ENCODE measurements at regions not wholly inside any gene's neighbourhood (a gene's known extent, or its start where the extent isn't known, plus 50 kb on each side); places are given as distances from the start of the nearest gene placed in this dataset.

DNA sequence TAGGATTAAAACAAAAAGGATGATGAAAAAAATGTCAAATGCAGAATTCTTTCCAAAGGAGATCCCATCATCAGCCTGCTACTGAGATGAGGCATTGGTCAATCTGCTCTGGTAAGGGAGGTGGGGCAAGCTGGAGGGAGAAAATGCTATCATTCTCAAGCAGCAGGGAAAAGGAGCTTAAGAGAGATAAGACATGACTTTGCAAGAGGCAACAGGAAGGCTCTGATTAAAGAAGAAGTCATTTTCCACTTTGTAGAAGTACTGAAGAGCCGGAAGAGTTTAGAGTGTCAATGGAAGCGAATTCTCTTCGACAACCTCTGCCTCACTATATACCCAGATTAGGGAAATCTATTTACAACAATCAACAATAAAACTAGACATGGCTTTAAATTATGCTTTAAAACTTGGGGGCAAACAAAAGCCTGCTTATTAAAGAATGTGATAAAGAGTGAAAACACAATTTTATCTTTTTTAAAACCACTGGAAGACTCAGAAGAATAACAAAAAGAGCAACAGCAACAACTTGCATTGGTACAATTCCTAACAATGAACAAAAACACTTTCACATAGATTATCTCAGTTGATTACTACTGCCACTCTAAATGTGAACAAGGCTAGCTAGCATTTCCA lies 81.8 kb upstream of the NANOGP8 start:
- TF ChIP-seq, protein P1, sequence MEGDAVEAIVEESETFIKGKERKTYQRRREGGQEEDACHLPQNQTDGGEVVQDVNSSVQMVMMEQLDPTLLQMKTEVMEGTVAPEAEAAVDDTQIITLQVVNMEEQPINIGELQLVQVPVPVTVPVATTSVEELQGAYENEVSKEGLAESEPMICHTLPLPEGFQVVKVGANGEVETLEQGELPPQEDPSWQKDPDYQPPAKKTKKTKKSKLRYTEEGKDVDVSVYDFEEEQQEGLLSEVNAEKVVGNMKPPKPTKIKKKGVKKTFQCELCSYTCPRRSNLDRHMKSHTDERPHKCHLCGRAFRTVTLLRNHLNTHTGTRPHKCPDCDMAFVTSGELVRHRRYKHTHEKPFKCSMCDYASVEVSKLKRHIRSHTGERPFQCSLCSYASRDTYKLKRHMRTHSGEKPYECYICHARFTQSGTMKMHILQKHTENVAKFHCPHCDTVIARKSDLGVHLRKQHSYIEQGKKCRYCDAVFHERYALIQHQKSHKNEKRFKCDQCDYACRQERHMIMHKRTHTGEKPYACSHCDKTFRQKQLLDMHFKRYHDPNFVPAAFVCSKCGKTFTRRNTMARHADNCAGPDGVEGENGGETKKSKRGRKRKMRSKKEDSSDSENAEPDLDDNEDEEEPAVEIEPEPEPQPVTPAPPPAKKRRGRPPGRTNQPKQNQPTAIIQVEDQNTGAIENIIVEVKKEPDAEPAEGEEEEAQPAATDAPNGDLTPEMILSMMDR (IDR thresholded peaks at IDR 0.05; ENCODE audit: low read length) = no peak
- TF ChIP-seq EZH2 (IDR thresholded peaks at IDR 0.05; ENCODE audit: borderline replicate concordance, low read length) = no peak

Measured in OCI-LY1 (cell line).